Vagina (tissue), 2 donors: ENCODE measurements at regions not wholly inside any gene's neighbourhood (a gene's known extent, or its start where the extent isn't known, plus 50 kb on each side); places are given as distances from the start of the nearest gene placed in this dataset.

Source experiments
- DNase-seq, 2 donors: peaks; one replicate each; pipeline ENCODE4 v3.0.0-alpha.2; 2017; ENCODE audit errors: extremely low spot score in 2 of 2
- H3K27ac ChIP-seq: fragments of 200-600 bp; sonication (generic); one replicate; pipeline ENCODE4 v1.5.1; 2019
- H3K27me3 ChIP-seq: fragments of 200-600 bp; sonication (generic); one replicate; pipeline ENCODE4 v1.5.1; 2019
- H3K36me3 ChIP-seq, 2 donors: fragments of 200-600 bp; sonication (generic); one replicate each; pipeline ENCODE4 v1.5.1; 2017 to 2019
- H3K4me1 ChIP-seq: fragments of 200-600 bp; sonication (generic); one replicate; pipeline ENCODE4 v1.5.1; 2019
- H3K4me3 ChIP-seq, 2 donors: fragments of 200-600 bp; sonication (generic); 1 replicate in 1 of 2; 2 replicates in 1 of 2; pipeline ENCODE4 v1.5.1; 2016 to 2019
- H3K9me3 ChIP-seq: fragments of 200-600 bp; sonication (generic); one replicate; pipeline ENCODE4 v1.5.1; 2019
- POLR2A ChIP-seq, 2 donors: fragments of 450-650 bp; IDR thresholded peaks; one replicate each; pipeline ENCODE4 v1.6.1; 2017; ENCODE audit warnings: antibody characterized with exemption in 2 of 2, mild to moderate bottlenecking in 2 of 2, moderate library complexity in 2 of 2
- POLR2AphosphoS5 ChIP-seq, 2 donors: sonication (generic); formaldehyde crosslinking; IDR thresholded peaks; one replicate each; pipeline ENCODE4 v1.9.0; 2017; ENCODE audit warnings: antibody characterized with exemption in 2 of 2, mild to moderate bottlenecking in 2 of 2, low read depth in 1 of 2; ENCODE audit not compliant: insufficient read depth in 1 of 2
- intact Hi-C: fragments of 100-400 bp; cut with DNase I; formaldehyde crosslinking; loops from one replicate; pipeline ENCODE4 v1.15.1; 2023
- TF ChIP-seq, protein P1 (sequence below), 3 experiments: fragments of 450-650 bp in 2 of 3; fragments of 200-600 bp in 1 of 3; sonication (generic) in 1 of 3; IDR thresholded peaks; one replicate each; pipeline ENCODE4 v1.5.1; 2017 to 2019; ENCODE audit warnings: antibody characterized with exemption in 3 of 3, mild to moderate bottlenecking in 2 of 3, moderate library complexity in 2 of 3

DNA sequence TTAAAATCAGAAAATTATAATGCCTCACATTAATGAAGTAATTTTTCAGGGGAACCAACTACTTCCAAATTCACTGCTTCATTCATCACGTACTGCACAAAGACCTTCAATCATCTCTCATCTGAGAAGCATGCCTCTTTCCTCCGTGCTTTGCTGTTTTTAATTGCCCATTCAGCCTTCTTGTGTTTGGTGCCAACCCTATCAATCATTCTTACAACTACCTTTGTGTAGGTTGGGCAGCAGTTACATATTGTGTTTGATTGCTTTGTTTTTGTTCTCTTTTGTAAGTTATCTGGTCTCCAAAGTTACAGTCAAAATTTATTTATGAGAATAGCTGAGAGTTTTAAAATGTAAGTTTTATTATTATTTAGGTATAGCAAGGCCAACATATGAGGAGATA is 549.0 kb upstream of the SLC8A1 start:
- H3K27me3 ChIP-seq = no peaks in the 10 kb centered on the region
- TF ChIP-seq POLR2AphosphoS5 (IDR thresholded peaks at IDR 0.05; ENCODE audit: insufficient read depth in 1 of 2, low read depth in 1 of 2) = no peak
- TF ChIP-seq, protein P1, sequence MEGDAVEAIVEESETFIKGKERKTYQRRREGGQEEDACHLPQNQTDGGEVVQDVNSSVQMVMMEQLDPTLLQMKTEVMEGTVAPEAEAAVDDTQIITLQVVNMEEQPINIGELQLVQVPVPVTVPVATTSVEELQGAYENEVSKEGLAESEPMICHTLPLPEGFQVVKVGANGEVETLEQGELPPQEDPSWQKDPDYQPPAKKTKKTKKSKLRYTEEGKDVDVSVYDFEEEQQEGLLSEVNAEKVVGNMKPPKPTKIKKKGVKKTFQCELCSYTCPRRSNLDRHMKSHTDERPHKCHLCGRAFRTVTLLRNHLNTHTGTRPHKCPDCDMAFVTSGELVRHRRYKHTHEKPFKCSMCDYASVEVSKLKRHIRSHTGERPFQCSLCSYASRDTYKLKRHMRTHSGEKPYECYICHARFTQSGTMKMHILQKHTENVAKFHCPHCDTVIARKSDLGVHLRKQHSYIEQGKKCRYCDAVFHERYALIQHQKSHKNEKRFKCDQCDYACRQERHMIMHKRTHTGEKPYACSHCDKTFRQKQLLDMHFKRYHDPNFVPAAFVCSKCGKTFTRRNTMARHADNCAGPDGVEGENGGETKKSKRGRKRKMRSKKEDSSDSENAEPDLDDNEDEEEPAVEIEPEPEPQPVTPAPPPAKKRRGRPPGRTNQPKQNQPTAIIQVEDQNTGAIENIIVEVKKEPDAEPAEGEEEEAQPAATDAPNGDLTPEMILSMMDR (IDR thresholded peaks at IDR 0.05) = no peak
- no peak for TF ChIP-seq POLR2A (IDR thresholded peaks at IDR 0.05)
- intact Hi-C loops = no loop called here
- H3K4me1 ChIP-seq = no peaks in the 10 kb centered on the region
- DNase-seq = no peak
- no peaks in the 10 kb centered on the region for H3K36me3 ChIP-seq
- no peak overlapping the region for H3K27ac ChIP-seq
- H3K9me3 ChIP-seq = no peaks in the 10 kb centered on the region
- H3K4me3 ChIP-seq = no peak overlapping the region

DNA sequence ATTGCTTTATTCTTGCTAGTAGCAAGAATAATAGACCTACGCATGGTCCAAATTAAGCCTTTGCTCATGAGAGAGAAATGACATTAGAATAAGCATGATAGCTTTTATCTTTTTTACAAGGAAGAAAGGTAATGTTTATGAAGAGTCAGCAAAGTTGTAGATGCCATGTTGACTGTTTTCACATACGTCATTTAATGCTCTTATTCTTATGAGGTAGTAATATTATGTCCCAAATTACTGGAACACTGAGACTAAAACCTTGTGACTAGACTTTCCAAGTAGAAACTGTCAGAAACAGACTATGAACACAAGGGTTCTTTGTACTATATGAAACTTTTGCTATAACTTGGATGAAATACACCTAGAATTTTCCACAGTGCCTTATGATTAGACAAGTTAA is 552.8 kb upstream of the SLC8A1 start:
- H3K4me3 ChIP-seq = no peak overlapping the region
- intact Hi-C loops = no loop called here
- H3K36me3 ChIP-seq = no peaks in the 10 kb centered on the region
- TF ChIP-seq, protein P1 (IDR thresholded peaks at IDR 0.05) = no peak
- no peak for TF ChIP-seq POLR2AphosphoS5 (IDR thresholded peaks at IDR 0.05; ENCODE audit: insufficient read depth in 1 of 2, low read depth in 1 of 2)
- no peaks in the 10 kb centered on the region for H3K9me3 ChIP-seq
- no peak for DNase-seq
- H3K27me3 ChIP-seq = no peaks in the 10 kb centered on the region
- no peaks in the 10 kb centered on the region for H3K4me1 ChIP-seq
- no peak overlapping the region for H3K27ac ChIP-seq

DNA sequence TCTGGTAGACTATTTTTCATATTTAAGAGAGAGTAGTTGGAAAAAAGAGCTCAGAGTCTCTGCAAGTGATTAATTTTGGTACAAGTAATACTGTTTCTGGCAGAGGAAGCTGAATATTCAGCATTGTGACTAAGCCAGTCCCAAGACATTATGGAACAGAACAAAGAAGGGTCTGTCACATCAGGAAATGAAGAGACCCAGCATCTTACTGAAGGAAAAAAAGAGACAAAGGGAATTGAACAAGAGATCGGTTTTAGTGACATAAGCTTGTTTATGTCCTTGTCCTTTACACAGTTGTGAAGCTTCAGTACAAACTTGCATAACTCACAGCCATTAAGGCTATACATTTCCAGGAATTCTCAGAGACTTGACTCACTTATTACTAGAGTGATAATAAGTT is 568.5 kb upstream of the SLC8A1 start:
- no peak overlapping the region for H3K4me3 ChIP-seq
- DNase-seq = no peak
- no peaks in the 10 kb centered on the region for H3K4me1 ChIP-seq
- no peak overlapping the region for H3K27ac ChIP-seq
- TF ChIP-seq, protein P1 (IDR thresholded peaks at IDR 0.05) = no peak
- TF ChIP-seq POLR2AphosphoS5 (IDR thresholded peaks at IDR 0.05; ENCODE audit: insufficient read depth in 1 of 2, low read depth in 1 of 2) = no peak
- no peak for TF ChIP-seq POLR2A (IDR thresholded peaks at IDR 0.05)
- H3K9me3 ChIP-seq = no peaks in the 10 kb centered on the region
- H3K36me3 ChIP-seq = no peaks in the 10 kb centered on the region
- intact Hi-C loops = no loop called here
- no peaks in the 10 kb centered on the region for H3K27me3 ChIP-seq

DNA sequence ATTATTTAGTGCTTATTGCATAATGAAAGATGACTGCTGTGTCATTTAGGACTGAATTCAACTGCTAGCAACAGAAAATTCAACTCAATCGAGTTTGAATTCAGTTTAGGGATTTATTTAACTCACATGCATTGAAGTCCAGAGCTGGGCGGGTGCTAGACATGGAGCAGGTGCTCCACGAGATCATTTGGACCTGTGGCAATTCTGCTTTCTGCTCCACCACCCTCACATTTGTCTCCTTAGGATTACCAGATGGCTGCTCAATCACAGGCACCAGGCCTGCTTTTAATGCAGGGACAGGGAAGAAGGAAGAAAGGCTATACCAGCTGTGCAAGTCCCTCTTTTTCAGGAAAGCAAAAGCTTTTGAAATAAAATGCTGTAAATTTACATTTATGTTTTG is 572.9 kb upstream of the SLC8A1 start:
- Histone ChIP-seq H3K36me3 (no peaks in the 10 kb centered on the region), H3K9me3 (no peaks in the 10 kb centered on the region), H3K4me3 (no peak overlapping the region), H3K27ac (no peak overlapping the region), H3K4me1 (no peaks in the 10 kb centered on the region), H3K27me3 (no peaks in the 10 kb centered on the region)
- no peak for DNase-seq
- intact Hi-C loops = no loop called here
- TF ChIP-seq POLR2A (IDR thresholded peaks at IDR 0.05) (no peak), POLR2AphosphoS5 (IDR thresholded peaks at IDR 0.05; ENCODE audit: insufficient read depth in 1 of 2, low read depth in 1 of 2) (no peak)
- TF ChIP-seq, protein P1 (IDR thresholded peaks at IDR 0.05) = no peak

DNA sequence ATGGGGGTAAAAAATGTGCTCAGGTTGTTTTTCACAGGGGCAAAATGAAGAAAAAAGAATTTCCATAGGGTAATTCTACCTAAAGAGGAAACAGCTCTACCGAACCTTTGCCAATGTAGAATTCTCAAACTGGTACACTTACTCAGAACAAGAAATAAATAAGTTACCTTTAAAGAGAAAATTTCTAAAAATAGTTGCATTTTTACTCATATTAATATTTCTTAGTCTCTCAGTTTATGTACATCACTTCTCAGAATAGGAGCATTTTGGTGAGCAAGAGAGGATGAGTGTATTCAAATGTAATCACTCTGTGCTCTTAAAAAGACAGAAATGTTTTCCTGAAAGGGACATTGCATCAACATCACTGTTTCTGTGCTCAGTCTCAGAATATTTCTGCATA is 574.7 kb upstream of the SLC8A1 start:
- Histone ChIP-seq H3K27me3 (no peaks in the 10 kb centered on the region), H3K36me3 (no peaks in the 10 kb centered on the region), H3K4me1 (no peaks in the 10 kb centered on the region), H3K9me3 (no peaks in the 10 kb centered on the region), H3K4me3 (no peak overlapping the region), H3K27ac (no peak overlapping the region)
- TF ChIP-seq, protein P1 (IDR thresholded peaks at IDR 0.05) = no peak
- TF ChIP-seq POLR2AphosphoS5 (IDR thresholded peaks at IDR 0.05; ENCODE audit: insufficient read depth in 1 of 2, low read depth in 1 of 2) = no peak
- DNase-seq = no peak
- intact Hi-C loops = no loop called here
